ENCODE measurements at regions not wholly inside any gene's neighbourhood (a gene's known extent, or its start where the extent isn't known, plus 50 kb on each side); places are given as distances from the start of the nearest gene placed in this dataset.

- TF ChIP-seq, protein P1, sequence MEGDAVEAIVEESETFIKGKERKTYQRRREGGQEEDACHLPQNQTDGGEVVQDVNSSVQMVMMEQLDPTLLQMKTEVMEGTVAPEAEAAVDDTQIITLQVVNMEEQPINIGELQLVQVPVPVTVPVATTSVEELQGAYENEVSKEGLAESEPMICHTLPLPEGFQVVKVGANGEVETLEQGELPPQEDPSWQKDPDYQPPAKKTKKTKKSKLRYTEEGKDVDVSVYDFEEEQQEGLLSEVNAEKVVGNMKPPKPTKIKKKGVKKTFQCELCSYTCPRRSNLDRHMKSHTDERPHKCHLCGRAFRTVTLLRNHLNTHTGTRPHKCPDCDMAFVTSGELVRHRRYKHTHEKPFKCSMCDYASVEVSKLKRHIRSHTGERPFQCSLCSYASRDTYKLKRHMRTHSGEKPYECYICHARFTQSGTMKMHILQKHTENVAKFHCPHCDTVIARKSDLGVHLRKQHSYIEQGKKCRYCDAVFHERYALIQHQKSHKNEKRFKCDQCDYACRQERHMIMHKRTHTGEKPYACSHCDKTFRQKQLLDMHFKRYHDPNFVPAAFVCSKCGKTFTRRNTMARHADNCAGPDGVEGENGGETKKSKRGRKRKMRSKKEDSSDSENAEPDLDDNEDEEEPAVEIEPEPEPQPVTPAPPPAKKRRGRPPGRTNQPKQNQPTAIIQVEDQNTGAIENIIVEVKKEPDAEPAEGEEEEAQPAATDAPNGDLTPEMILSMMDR (conservative IDR thresholded peaks at IDR 0.05; ENCODE audit: low read depth, low read length) = no peak
- TF ChIP-seq EZH2phosphoT487 (IDR thresholded peaks at IDR 0.05; ENCODE audit: borderline replicate concordance, low read length) (no peak), EZH2 (IDR thresholded peaks at IDR 0.05; ENCODE audit: low read length, unreplicated experiment) (no peak)
Observed at GRCh38 chr1:244287726-244288125, 164.0 kb downstream of the ADSS2 start.

Data from PC-3 (cell line).